ENCODE measurements at regions not wholly inside any gene's neighbourhood (a gene's known extent, or its start where the extent isn't known, plus 50 kb on each side); places are given as distances from the start of the nearest gene placed in this dataset.

GRCh38 chr2:16020389-16021008, 80.1 kb downstream of the MYCN start (continued):
- TF ChIP-seq CHD7 (IDR thresholded peaks at IDR 0.05; ENCODE audit: insufficient replicate concordance, low read length) (no peak), ASH2L (IDR thresholded peaks at IDR 0.05; ENCODE audit: low read length) (no peak), BRCA1 (IDR thresholded peaks at IDR 0.05; ENCODE audit: low read depth, low read length) (no peak), RBBP5 (IDR thresholded peaks at IDR 0.05; ENCODE audit: borderline replicate concordance, low read depth, low read length) (no peak), NANOG (IDR thresholded peaks at IDR 0.05; ENCODE audit: insufficient read depth, low read depth, low read length, poor library complexity, severe bottlenecking) (no peak), RAD21 (IDR thresholded peaks at IDR 0.05 in 1 of 2, conservative IDR thresholded peaks at IDR 0.05 in 1 of 2; ENCODE audit: low read depth in 2 of 2, low read length in 2 of 2) (no peak), SIN3A (conservative IDR thresholded peaks at IDR 0.05 in 1 of 2, IDR thresholded peaks at IDR 0.05 in 1 of 2; ENCODE audit: low read depth in 1 of 2, low read length in 2 of 2) (no peak), SP1 (IDR thresholded peaks at IDR 0.05; ENCODE audit: low read depth, low read length) (no peak)

All from H1 (cell line).